Astrocyte of the cerebellum (primary cell): ENCODE measurements at regions not wholly inside any gene's neighbourhood (a gene's known extent, or its start where the extent isn't known, plus 50 kb on each side); places are given as distances from the start of the nearest gene placed in this dataset.

Experiments used
- DNase-seq: peaks from one replicate; pipeline ENCODE4 v3.0.0-alpha.2; 2011; ENCODE audit warnings: low read depth
- H3K4me3 ChIP-seq: 2 replicates; pipeline ENCODE4 v1.5.1; 2011; ENCODE audit warnings: mild to moderate bottlenecking, low read depth, low read length, moderate library complexity
- CTCF ChIP-seq: IDR thresholded peaks from 2 replicates; pipeline ENCODE4 v1.5.1; 2012; ENCODE audit warnings: low read length, low read depth, moderate library complexity, mild to moderate bottlenecking; ENCODE audit errors: missing control alignments
- in situ Hi-C: cut with HindIII; loops from 2 replicates; pipeline ENCODE4 v1.10.0; 2017; ENCODE audit warnings: low sequenced_read_pairs

GRCh38 chr9:86723346-86723745, 224.0 kb downstream of the GAS1 start:
- no peak for TF ChIP-seq CTCF
- in situ Hi-C loops: no loop called here
- H3K4me3 ChIP-seq: no peak overlapping the region
- no peak for DNase-seq

GRCh38 chr9:86722706-86723075, 224.6 kb downstream of the GAS1 start:
- no peak for TF ChIP-seq CTCF
- in situ Hi-C loops: no loop called here
- no peak overlapping the region for H3K4me3 ChIP-seq
- DNase-seq: no peak

GRCh38 chr9:86721843-86722705, 225.2 kb downstream of the GAS1 start:
- peak; percentile 83 for DNase-seq
- TF ChIP-seq CTCF: no peak
- no peak overlapping the region for H3K4me3 ChIP-seq
- in situ Hi-C loops: no loop called here

- no peak for TF ChIP-seq CTCF
- in situ Hi-C loops: no loop called here
- DNase-seq: no peak
- H3K4me3 ChIP-seq: no peak overlapping the region
Measured at GRCh38 chr9:86721226-86721781, 226.0 kb downstream of the GAS1 start.

GRCh38 chr9:86720639-86721225, 226.6 kb downstream of the GAS1 start:
- no peak for TF ChIP-seq CTCF
- no peak for DNase-seq
- in situ Hi-C loops: no loop called here
- H3K4me3 ChIP-seq: no peak overlapping the region

- no peak overlapping the region for H3K4me3 ChIP-seq
- DNase-seq: no peak
- no peak for TF ChIP-seq CTCF
- in situ Hi-C loops: no loop called here
Measured at GRCh38 chr9:86718388-86719049, 228.8 kb downstream of the GAS1 start.
